HepG2 (cell line): ENCODE measurements at regions not wholly inside any gene's neighbourhood (a gene's known extent, or its start where the extent isn't known, plus 50 kb on each side); places are given as distances from the start of the nearest gene placed in this dataset.

Experiments used
- FOXP1 ChIP-seq, 2 experiments: fragments of 450-650 bp in 1 of 2; IDR thresholded peaks; 2 replicates each; pipeline ENCODE4 v1.6.1; 2017 to 2018; ENCODE audit warnings: antibody characterized with exemption in 1 of 2
- PHB2 ChIP-seq: fragments of 450-650 bp; IDR thresholded peaks from 2 replicates; pipeline ENCODE4 v1.6.1; 2018; ENCODE audit not compliant: partially characterized antibody
- ZNF274 ChIP-seq: sonication (generic); formaldehyde crosslinking; IDR thresholded peaks from 2 replicates; pipeline ENCODE4 v1.5.1; 2020; ENCODE audit warnings: mild to moderate bottlenecking, missing genetic modification reagents
- TF ChIP-seq, protein P1 (sequence below): sonication (generic); formaldehyde crosslinking; IDR thresholded peaks from 2 replicates; pipeline ENCODE4 v1.5.1; 2020; ENCODE audit warnings: mild to moderate bottlenecking, missing genetic modification reagents
- TF ChIP-seq, protein P2 (sequence below): sonication (generic); formaldehyde crosslinking; IDR thresholded peaks from 2 replicates; pipeline ENCODE4 v1.4.0; 2020; ENCODE audit warnings: missing genetic modification reagents
- TF ChIP-seq, protein P3 (sequence below): sonication (generic); formaldehyde crosslinking; IDR thresholded peaks from 2 replicates; pipeline ENCODE4 v1.4.0; 2020; ENCODE audit warnings: missing genetic modification reagents
- TF ChIP-seq, protein P4 (sequence below): sonication (generic); formaldehyde crosslinking; IDR thresholded peaks from 2 replicates; pipeline ENCODE4 v1.4.0; 2020; ENCODE audit warnings: missing genetic modification reagents, mild to moderate bottlenecking, borderline replicate concordance

DNA sequence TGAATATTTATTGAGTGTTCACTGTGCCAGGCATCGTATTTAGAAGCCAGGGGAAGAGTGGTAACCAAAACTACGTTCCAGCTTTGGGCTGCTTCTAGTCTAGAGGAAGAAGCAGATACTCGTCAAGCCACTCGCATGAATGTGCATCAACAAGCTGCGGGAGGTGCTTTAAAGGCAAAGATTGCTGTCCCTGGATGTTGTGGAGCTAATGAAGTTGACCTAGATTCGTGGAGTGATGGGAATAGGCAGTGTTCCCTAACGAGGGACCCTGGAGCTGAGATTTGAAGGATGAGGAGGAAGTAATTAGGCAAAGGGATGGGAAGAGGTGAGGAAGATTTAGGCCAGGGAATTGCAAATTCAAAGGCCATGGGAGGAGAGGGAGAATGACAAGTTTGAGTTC lies 118.9 kb downstream of the TMEM170B start (continued):
- TF ChIP-seq, protein P1, sequence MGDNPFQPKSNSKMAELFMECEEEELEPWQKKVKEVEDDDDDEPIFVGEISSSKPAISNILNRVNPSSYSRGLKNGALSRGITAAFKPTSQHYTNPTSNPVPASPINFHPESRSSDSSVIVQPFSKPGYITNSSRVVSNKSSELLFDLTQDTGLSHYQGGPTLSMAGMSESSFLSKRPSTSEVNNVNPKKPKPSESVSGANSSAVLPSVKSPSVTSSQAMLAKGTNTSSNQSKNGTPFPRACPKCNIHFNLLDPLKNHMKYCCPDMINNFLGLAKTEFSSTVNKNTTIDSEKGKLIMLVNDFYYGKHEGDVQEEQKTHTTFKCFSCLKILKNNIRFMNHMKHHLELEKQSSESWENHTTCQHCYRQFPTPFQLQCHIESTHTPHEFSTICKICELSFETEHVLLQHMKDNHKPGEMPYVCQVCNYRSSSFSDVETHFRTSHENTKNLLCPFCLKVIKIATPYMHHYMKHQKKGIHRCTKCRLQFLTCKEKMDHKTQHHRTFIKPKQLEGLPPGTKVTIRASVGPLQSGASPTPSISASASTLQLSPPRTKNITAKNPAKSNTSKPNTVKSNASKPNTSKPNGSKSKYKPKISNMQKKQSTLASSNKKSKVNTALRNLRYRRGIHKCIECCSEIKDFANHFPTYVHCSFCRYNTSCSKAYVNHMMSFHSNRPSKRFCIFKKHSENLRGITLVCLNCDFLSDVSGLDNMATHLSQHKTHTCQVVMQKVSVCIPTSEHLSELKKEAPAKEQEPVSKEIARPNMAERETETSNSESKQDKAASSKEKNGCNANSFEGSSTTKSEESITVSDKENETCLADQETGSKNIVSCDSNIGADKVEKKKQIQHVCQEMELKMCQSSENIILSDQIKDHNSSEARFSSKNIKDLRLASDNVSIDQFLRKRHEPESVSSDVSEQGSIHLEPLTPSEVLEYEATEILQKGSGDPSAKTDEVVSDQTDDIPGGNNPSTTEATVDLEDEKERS, result no peak
- TF ChIP-seq, protein P2, sequence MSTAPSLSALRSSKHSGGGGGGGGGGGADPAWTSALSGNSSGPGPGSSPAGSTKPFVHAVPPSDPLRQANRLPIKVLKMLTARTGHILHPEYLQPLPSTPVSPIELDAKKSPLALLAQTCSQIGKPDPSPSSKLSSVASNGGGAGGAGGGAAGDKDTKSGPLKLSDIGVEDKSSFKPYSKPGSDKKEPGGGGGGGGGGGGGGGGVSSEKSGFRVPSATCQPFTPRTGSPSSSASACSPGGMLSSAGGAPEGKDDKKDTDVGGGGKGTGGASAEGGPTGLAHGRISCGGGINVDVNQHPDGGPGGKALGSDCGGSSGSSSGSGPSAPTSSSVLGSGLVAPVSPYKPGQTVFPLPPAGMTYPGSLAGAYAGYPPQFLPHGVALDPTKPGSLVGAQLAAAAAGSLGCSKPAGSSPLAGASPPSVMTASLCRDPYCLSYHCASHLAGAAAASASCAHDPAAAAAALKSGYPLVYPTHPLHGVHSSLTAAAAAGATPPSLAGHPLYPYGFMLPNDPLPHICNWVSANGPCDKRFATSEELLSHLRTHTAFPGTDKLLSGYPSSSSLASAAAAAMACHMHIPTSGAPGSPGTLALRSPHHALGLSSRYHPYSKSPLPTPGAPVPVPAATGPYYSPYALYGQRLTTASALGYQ, result no peak
- no peak for TF ChIP-seq PHB2
- TF ChIP-seq, protein P3, sequence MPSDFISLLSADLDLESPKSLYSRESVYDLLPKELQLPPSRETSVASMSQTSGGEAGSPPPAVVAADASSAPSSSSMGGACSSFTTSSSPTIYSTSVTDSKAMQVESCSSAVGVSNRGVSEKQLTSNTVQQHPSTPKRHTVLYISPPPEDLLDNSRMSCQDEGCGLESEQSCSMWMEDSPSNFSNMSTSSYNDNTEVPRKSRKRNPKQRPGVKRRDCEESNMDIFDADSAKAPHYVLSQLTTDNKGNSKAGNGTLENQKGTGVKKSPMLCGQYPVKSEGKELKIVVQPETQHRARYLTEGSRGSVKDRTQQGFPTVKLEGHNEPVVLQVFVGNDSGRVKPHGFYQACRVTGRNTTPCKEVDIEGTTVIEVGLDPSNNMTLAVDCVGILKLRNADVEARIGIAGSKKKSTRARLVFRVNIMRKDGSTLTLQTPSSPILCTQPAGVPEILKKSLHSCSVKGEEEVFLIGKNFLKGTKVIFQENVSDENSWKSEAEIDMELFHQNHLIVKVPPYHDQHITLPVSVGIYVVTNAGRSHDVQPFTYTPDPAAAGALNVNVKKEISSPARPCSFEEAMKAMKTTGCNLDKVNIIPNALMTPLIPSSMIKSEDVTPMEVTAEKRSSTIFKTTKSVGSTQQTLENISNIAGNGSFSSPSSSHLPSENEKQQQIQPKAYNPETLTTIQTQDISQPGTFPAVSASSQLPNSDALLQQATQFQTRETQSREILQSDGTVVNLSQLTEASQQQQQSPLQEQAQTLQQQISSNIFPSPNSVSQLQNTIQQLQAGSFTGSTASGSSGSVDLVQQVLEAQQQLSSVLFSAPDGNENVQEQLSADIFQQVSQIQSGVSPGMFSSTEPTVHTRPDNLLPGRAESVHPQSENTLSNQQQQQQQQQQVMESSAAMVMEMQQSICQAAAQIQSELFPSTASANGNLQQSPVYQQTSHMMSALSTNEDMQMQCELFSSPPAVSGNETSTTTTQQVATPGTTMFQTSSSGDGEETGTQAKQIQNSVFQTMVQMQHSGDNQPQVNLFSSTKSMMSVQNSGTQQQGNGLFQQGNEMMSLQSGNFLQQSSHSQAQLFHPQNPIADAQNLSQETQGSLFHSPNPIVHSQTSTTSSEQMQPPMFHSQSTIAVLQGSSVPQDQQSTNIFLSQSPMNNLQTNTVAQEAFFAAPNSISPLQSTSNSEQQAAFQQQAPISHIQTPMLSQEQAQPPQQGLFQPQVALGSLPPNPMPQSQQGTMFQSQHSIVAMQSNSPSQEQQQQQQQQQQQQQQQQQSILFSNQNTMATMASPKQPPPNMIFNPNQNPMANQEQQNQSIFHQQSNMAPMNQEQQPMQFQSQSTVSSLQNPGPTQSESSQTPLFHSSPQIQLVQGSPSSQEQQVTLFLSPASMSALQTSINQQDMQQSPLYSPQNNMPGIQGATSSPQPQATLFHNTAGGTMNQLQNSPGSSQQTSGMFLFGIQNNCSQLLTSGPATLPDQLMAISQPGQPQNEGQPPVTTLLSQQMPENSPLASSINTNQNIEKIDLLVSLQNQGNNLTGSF, result no peak
- no peak for TF ChIP-seq ZNF274 (CRISPR knock-in tag)
- no peak for TF ChIP-seq FOXP1 (IDR thresholded peaks at IDR 0.05)
- no peak for TF ChIP-seq FOXP1 (CRISPR knock-in tag; IDR thresholded peaks at IDR 0.05)
- TF ChIP-seq, protein P4, sequence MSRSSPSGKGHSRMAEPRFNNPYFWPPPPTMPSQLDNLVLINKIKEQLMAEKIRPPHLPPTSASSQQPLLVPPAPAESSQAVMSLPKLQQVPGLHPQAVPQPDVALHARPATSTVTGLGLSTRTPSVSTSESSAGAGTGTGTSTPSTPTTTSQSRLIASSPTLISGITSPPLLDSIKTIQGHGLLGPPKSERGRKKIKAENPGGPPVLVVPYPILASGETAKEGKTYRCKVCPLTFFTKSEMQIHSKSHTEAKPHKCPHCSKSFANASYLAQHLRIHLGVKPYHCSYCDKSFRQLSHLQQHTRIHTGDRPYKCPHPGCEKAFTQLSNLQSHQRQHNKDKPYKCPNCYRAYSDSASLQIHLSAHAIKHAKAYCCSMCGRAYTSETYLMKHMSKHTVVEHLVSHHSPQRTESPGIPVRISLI, result no peak
- TF ChIP-seq, all 625 proteins: peak for 0
